COR-L47 (cell line): ENCODE measurements at regions not wholly inside any gene's neighbourhood (a gene's known extent, or its start where the extent isn't known, plus 50 kb on each side); places are given as distances from the start of the nearest gene placed in this dataset.
"Not testable (repeated sequence)": the region's sequence is repeated elsewhere in the genome, so short reads cannot be mapped to it uniquely, and the experiment has no call there.

Experiments
- DNase-seq: peaks from one replicate; lab custom pipeline; 2025; lab: John Stamatoyannopoulos, UW

- DNase-seq, result no peak
Measured at GRCh38 chr5:93221773-93222172, 359.2 kb downstream of the NR2F1-AS1 start.

GRCh38 chr5:93220431-93220830, 360.6 kb downstream of the NR2F1-AS1 start:
- no peak for DNase-seq

GRCh38 chr5:93219641-93220145, 361.3 kb downstream of the NR2F1-AS1 start:
- DNase-seq, result no peak

GRCh38 chr5:93213111-93213794, 367.8 kb downstream of the NR2F1-AS1 start:
- not testable (repeated sequence) for DNase-seq

DNA sequence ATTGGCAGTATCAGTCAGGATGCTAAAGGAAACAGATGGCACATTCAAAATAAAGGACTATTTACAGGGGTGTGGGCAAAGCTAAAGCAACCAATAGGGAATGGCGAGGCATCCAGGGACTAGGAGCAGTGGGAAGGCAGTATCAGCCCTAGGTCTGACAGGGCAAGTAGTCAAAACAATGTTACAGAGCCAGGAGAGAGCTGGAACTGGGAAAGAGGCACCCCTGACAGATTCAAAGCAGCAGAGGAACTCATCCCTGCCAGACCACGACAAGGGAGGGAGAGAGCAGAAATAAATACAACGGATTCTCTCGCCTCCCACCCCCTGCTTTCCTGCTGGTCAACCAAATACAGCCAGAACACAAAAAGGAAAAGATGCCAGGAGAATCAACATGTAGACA, 371.5 kb downstream of the NR2F1-AS1 start:
- no peak for DNase-seq

DNA sequence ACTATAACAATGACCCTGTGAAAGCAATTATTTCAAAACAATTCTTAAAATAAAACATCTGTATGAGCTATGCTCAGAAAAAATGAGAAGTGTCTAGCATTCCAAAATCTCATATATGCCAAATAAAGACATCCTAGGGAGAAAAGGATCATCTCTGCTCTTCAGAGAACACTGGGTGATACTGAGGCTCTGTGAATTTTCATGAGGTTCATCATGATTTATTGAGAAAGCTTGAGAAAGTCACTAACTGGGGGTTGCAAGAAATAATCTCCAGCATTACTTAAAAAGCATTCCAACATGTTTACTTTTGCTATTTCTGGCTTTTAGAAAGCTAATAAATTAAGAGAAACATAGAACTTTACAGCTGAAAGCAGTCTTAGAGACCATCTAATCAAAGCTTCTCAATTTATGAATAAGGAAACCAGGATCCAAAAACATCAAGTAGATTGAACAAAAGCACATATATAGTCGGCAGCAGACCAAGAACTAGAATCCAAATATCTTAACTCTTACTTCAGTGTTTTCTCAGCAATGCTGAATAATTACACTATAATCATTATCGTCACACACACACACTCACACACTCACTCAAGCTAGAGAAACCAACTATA, 372.8 kb downstream of the NR2F1-AS1 start:
- DNase-seq, result no peak

GRCh38 chr5:93206203-93206602, 374.8 kb downstream of the NR2F1-AS1 start:
- no peak for DNase-seq

GRCh38 chr5:93201061-93201460, 380.0 kb downstream of the NR2F1-AS1 start:
- no peak for DNase-seq

GRCh38 chr5:93196986-93197385, 384.0 kb downstream of the NR2F1-AS1 start:
- no peak for DNase-seq

DNA sequence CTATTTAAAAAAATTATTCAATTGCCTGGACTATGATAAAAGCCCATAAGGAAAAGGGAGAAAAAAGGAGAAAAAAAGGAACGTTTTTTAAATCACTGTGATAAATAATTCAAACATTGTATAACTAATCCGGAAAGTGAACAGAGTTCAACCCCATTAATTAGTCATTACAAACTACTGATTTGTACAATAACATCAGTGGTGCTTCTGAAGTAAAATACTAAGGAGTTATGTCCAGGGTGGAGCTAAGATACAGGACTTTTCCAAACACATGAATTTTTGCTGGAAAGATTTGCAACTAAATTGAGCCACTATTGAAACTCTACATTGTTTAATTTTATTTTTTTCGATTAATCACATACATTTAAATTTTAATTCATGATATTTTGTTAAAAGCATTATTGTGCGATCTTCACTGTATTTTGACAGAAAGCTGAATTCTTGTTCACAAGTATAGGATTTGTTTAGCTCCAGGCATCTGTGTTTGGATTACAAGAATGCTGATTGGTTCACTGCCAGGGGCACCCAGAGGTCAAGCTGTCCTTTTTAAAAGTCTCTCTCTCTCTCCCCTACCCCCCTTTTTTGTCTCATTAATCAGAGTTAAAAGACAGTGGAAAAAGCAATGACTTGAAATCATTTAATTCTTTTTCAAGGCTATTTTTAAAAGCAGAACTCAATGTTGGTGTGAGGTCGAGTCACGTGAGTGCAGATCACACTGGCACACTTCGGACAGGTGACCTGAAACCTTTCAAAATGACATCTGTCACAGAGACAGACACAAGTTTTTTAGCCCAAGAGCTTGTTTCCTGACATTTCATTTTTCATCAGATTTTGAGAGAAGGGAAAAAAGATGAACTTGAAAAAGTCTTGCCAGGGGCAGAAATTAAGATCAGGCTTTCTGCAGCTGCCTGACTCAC, 387.3 kb downstream of the NR2F1-AS1 start:
- no peak for DNase-seq

GRCh38 chr5:93192683-93193082, 388.3 kb downstream of the NR2F1-AS1 start:
- DNase-seq, result no peak

- no peak for DNase-seq
Measured at GRCh38 chr5:93192087-93192486, 388.9 kb downstream of the NR2F1-AS1 start.

DNA sequence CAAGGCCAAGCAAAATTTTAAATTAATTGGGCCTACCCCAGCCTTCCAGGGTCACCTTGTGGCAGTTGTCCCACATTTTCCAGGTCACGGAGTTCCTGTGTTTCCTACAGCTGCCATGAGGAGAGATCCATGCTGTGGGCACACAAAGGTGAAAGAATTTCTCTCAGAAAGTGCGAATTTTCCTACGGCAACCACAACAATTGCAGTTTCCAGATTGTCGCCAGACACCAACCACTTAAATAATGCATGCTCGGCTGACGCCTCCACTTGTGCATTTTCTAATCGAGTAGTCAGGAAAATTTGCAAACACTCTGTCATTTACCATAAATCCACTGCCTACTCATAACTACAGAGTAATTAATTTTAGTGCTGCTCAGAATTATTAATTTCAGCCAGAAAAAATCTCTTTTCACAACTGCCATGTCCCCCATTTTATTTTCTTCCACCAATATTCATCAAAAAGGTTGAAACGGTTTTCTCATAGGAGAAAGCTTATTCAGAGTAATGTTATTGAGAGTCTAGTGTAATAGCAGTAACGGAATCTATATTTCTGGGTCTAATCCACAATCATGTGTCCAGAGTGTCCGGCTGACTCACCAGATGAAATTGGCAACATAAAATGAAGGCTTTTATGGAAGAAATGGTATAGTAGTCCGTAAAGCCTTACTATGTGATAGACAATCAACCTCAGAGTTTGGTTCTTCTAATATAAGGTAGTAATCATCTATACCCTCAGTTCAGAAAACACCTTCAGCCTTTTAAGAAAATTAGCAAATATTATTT, 389.8 kb downstream of the NR2F1-AS1 start:
- DNase-seq, result no peak

GRCh38 chr5:93189707-93190120, 391.3 kb downstream of the NR2F1-AS1 start:
- DNase-seq, result no peak

GRCh38 chr5:93188876-93189485, 392.0 kb downstream of the NR2F1-AS1 start:
- no peak for DNase-seq

DNA sequence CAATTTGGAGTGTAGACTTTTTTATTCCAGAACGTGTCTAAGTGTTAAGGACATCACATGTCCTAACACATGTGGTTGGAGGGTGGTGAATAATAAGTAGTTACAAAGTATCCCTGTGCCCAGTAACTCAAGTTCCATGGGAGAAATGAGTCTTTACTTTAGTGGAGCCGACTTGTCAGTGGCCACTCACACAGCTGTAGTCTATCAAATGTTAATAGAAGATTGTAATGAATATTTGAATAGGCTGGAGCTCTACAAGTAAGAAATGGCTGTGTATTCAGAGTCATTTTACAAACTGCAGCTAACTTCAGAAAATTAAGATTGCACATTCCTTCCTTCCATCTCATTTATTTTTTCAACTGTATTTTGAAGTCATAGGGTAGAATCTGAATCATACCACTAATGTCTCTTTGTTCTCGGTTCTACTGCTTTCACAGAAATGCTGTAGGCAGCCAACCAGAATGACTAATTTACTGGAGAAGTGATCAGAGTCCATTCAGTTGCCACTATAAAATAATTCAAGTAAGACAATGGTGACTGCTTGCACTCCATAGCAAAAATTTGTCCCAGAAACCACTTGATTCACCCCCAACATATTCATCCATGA, 394.8 kb downstream of the NR2F1-AS1 start:
- no peak for DNase-seq

DNA sequence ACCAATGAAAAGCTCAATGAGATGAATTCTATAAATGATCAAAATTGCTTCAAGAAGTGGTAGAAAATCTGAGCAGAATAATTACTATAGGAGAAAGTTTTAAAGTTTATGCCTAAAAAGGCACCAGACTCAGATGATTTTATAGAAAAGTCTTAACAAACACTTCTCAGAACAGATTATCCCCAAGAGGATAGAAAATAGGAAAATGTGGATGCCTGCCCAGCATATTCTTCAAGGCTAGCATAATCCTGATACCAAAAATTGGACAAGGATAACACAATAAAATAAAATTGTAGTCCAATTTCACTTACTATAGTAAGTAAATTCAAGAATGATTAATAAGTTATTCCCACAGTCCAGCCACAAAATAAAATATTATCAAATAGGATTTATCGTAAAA, 397.0 kb downstream of the NR2F1-AS1 start:
- no peak for DNase-seq

- DNase-seq, result no peak
Measured at GRCh38 chr5:93179466-93179865, 401.6 kb downstream of the NR2F1-AS1 start.

DNA sequence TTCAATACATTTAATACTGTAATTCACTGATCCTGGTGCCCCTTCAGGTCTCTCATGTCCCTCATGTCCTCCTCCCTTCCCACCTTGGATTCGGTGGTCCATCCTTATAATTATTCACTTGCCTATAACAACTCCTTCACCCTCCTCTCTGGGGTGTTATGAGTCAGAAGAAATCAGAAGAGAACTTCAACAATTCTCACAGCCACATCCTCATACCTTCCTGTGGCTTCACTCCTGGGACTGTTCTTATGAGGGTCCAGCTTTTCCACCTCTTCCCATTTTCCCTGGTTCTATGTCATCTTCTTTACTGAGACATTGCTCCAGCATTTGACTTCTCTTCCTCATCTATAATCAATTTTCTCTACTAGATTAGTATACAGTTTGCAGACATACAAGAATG, 406.1 kb downstream of the NR2F1-AS1 start:
- no peak for DNase-seq

DNA sequence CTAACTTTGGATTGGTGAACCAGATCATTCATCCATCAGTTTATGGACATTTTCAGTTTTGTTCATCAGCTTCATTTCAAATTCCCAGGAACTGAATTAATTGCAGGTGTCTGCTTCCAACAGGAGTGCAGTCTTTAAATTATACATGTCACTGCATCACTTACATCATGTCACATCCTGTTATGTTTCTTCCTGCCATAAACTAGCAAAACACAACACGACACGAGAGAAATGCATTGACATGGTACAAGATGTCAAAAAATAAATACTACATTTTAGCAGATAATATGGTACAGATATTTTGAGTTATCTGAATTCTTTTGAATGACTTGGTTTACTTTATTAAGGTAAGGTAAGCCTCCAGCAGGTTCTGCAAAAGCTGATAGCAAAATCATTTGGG, 415.5 kb downstream of the NR2F1-AS1 start:
- no peak for DNase-seq

DNA sequence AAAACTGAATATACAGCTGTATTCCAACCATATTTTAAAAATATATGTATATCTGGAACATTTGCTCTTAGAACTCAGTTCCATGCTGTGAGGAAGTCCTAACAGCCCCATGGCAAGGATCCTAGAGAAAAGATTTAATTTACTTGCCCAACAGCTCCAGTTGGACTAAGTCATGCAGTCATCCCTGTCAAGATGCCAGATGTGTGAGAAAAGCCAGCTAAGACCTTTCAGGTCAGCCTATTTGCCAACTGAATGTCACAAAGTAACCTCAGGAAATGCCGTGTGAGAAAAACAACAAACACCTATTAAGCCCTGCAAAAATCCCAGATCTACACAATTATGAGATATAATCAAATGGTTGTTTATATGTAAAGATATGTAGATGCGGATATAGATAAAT, 416.3 kb downstream of the NR2F1-AS1 start:
- DNase-seq, result peak; percentile 3
